Neuron (in vitro differentiated cells): ENCODE measurements at regions not wholly inside any gene's neighbourhood (a gene's known extent, or its start where the extent isn't known, plus 50 kb on each side); places are given as distances from the start of the nearest gene placed in this dataset.
A peak's percentile ranks its signal among the peaks of the same experiment; 100 is the strongest.

Experiments
- H2AFZ ChIP-seq: one replicate; pipeline ENCODE4 v1.6.1; 2013; ENCODE audit warnings: low read depth, mild to moderate bottlenecking, inconsistent platforms, low read length, moderate library complexity
- H3K27me3 ChIP-seq: one replicate; pipeline ENCODE4 v1.6.1; 2013; ENCODE audit warnings: low read length; ENCODE audit not compliant: insufficient read depth
- H3K36me3 ChIP-seq: one replicate; pipeline ENCODE4 v1.6.1; 2013; ENCODE audit warnings: low read length; ENCODE audit not compliant: insufficient read depth
- H3K4me1 ChIP-seq: one replicate; pipeline ENCODE4 v1.6.1; 2013; ENCODE audit warnings: low read length; ENCODE audit not compliant: insufficient read depth
- H3K4me3 ChIP-seq: 2 replicates; pipeline ENCODE4 v1.5.1; 2013; ENCODE audit warnings: mild to moderate bottlenecking, low read length, moderate library complexity
- H3K9me3 ChIP-seq: one replicate; pipeline ENCODE4 v1.6.1; 2013; ENCODE audit warnings: low read length

GRCh38 chr13:78024996-78025395, 106.4 kb upstream of the EDNRB start:
- H3K36me3 ChIP-seq: no peaks in the 10 kb centered on the region
- H3K4me1 ChIP-seq: peaks cover 44% of the 10 kb centered on the region
- H3K9me3 ChIP-seq: peaks cover 9% of the 10 kb centered on the region
- no peak overlapping the region for H2AFZ ChIP-seq
- no peak overlapping the region for H3K4me3 ChIP-seq
- H3K27me3 ChIP-seq: no peaks in the 10 kb centered on the region

DNA sequence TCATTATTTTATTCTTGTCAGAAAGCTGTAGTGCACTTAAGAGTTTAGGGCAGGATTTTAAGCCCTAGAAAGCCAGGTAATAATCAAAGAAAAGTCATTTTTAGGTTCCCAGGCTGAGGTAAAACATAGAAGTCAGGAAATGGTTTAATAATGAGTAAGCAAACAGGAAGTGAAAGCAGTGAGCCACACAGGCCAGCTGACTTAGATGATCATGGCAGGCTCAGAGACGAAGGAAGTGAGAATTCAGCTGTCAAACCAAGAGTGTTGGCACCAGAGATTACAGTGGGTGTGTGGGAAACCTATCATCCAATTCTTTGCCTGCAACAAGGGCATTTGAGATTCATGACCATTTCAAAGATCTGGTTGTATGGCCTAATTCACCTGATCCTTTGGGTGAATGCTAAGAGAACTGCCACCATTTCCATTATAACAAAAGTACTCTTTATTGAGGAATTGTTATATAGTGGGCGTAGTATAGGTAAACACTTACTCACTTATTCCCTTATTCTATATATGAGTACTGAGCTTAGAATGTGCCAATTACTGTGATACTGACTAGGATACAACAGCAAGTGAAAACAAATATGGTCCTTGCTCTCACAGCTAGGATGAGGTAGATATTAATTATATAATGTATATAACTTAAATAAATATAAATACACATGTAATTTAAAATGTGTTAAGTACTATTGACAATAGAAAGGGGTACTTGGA, 103.7 kb upstream of the EDNRB start:
- Histone ChIP-seq H2AFZ (no peak overlapping the region), H3K9me3 (peaks cover 9% of the 10 kb centered on the region)

DNA sequence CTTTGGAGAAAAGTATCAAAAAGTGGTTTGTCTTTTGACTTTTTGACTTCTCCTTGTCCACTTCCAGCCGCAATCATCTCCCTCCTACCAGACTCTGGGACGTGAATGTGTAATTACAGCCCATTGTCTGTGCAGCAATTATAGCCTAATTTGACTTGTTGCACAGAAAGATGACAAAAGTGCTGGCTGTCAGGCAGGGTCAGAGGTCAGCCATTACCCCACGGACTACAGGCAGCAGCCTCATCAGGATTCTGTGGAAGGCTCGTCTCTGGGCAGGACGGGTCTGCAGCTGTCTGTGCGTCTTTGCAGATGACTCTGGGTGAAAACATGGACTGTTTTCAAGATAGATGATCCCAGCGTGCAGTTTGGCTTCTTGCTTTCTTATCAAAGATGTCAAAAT, 102.2 kb upstream of the EDNRB start:
- H3K9me3 ChIP-seq: peaks cover 7% of the 10 kb centered on the region
- H2AFZ ChIP-seq: no peak overlapping the region
- no peaks in the 10 kb centered on the region for H3K36me3 ChIP-seq
- H3K4me1 ChIP-seq: peaks cover 23% of the 10 kb centered on the region
- H3K4me3 ChIP-seq: no peak overlapping the region
- H3K27me3 ChIP-seq: no peaks in the 10 kb centered on the region

More for the DNA sequence above, 103.7 kb upstream of the EDNRB start:
- no peaks in the 10 kb centered on the region for H3K27me3 ChIP-seq
- H3K4me3 ChIP-seq: no peak overlapping the region
- H3K36me3 ChIP-seq: no peaks in the 10 kb centered on the region
- H3K4me1 ChIP-seq: peaks cover 26% of the 10 kb centered on the region

DNA sequence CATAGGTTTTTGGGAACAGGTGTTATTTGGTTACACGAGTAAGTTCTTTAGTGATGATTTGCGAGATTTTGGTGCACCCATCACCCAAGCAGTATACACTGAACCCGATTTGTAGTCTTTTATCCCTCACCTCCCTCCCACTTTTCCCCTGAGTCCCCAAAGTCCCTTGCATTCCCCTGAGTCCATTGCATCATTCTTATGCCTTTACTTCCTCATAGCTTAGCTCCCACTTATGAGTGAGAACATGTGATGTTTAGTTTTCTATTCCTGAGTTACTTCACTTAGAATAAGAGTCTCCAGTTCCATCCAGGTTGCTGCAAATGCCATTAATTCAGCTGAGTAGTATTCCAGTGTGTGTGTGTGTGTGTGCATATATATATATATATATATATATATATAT, 97.2 kb upstream of the EDNRB start:
- H3K4me3 ChIP-seq: no peak overlapping the region
- H3K36me3 ChIP-seq: no peaks in the 10 kb centered on the region
- H3K27me3 ChIP-seq: no peaks in the 10 kb centered on the region
- no peak overlapping the region for H2AFZ ChIP-seq
- H3K9me3 ChIP-seq: peaks cover 2% of the 10 kb centered on the region
- H3K4me1 ChIP-seq: peaks cover 6% of the 10 kb centered on the region

- Histone ChIP-seq H3K4me1 (no peaks in the 10 kb centered on the region), H2AFZ (no peak overlapping the region), H3K27me3 (no peaks in the 10 kb centered on the region), H3K4me3 (no peak overlapping the region), H3K9me3 (peaks cover 2% of the 10 kb centered on the region), H3K36me3 (no peaks in the 10 kb centered on the region)
Observed at GRCh38 chr13:78012046-78012445, 93.4 kb upstream of the EDNRB start.

GRCh38 chr13:78004821-78005220, 86.2 kb upstream of the EDNRB start:
- H3K4me1 ChIP-seq: no peaks in the 10 kb centered on the region
- no peak overlapping the region for H3K4me3 ChIP-seq
- no peaks in the 10 kb centered on the region for H3K27me3 ChIP-seq
- no peak overlapping the region for H2AFZ ChIP-seq
- H3K9me3 ChIP-seq: peaks cover 3% of the 10 kb centered on the region
- no peaks in the 10 kb centered on the region for H3K36me3 ChIP-seq

- Histone ChIP-seq H3K4me1 (no peaks in the 10 kb centered on the region), H3K4me3 (no peak overlapping the region), H3K27me3 (no peaks in the 10 kb centered on the region), H3K9me3 (peaks cover 5% of the 10 kb centered on the region), H2AFZ (no peak overlapping the region), H3K36me3 (no peaks in the 10 kb centered on the region)
Observed at GRCh38 chr13:77999746-78000145, 81.1 kb upstream of the EDNRB start.

DNA sequence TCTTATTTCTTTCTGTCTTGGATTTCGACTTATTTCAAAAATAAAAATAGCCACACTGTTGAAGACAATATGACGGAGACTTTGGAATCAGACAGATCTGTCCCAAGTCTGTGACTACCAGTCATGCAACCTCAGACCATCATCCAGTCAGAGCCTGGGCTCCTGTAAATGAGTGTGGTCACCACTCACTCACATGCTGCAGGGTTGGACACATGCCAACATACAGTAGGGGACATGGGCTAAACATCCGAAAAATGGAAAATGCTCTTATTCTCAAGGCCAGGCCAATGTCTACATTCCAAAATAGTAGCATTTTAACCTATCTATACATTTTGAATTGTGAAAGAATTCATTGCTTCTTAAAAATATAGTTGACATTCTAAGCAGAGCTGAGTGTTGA, 75.5 kb upstream of the EDNRB start:
- Histone ChIP-seq H3K4me1 (peaks cover 17% of the 10 kb centered on the region), H3K4me3 (no peak overlapping the region), H2AFZ (no peak overlapping the region), H3K27me3 (no peaks in the 10 kb centered on the region), H3K9me3 (peaks cover 5% of the 10 kb centered on the region), H3K36me3 (no peaks in the 10 kb centered on the region)

GRCh38 chr13:77991003-77991402, 72.4 kb upstream of the EDNRB start:
- no peaks in the 10 kb centered on the region for H3K27me3 ChIP-seq
- peak overlapping the region; percentile 26 for H2AFZ ChIP-seq
- H3K9me3 ChIP-seq: peaks cover 2% of the 10 kb centered on the region
- H3K36me3 ChIP-seq: no peaks in the 10 kb centered on the region
- no peak overlapping the region for H3K4me3 ChIP-seq
- peaks cover 17% of the 10 kb centered on the region for H3K4me1 ChIP-seq

GRCh38 chr13:77989281-77989680, 70.7 kb upstream of the EDNRB start:
- peaks cover 17% of the 10 kb centered on the region for H3K4me1 ChIP-seq
- H3K27me3 ChIP-seq: no peaks in the 10 kb centered on the region
- H2AFZ ChIP-seq: no peak overlapping the region
- no peak overlapping the region for H3K4me3 ChIP-seq
- H3K36me3 ChIP-seq: no peaks in the 10 kb centered on the region
- no peaks in the 10 kb centered on the region for H3K9me3 ChIP-seq

- Histone ChIP-seq H3K27me3 (no peaks in the 10 kb centered on the region), H2AFZ (no peak overlapping the region), H3K4me1 (peaks cover 17% of the 10 kb centered on the region), H3K36me3 (no peaks in the 10 kb centered on the region), H3K9me3 (no peaks in the 10 kb centered on the region), H3K4me3 (no peak overlapping the region)
Observed at GRCh38 chr13:77988355-77988754, 69.7 kb upstream of the EDNRB start.

- H3K4me1 ChIP-seq: peaks cover 20% of the 10 kb centered on the region
- no peaks in the 10 kb centered on the region for H3K27me3 ChIP-seq
- no peak overlapping the region for H3K4me3 ChIP-seq
- H3K9me3 ChIP-seq: no peaks in the 10 kb centered on the region
- no peak overlapping the region for H2AFZ ChIP-seq
- H3K36me3 ChIP-seq: no peaks in the 10 kb centered on the region
Observed at GRCh38 chr13:77986713-77987112, 68.1 kb upstream of the EDNRB start.

GRCh38 chr13:77985866-77986636, 67.4 kb upstream of the EDNRB start:
- no peaks in the 10 kb centered on the region for H3K36me3 ChIP-seq
- no peaks in the 10 kb centered on the region for H3K27me3 ChIP-seq
- H3K4me1 ChIP-seq: peaks cover 21% of the 10 kb centered on the region
- H2AFZ ChIP-seq: no peak overlapping the region
- H3K9me3 ChIP-seq: no peaks in the 10 kb centered on the region
- no peak overlapping the region for H3K4me3 ChIP-seq
